MM.1S (cell line): ENCODE measurements at regions not wholly inside any gene's neighbourhood (a gene's known extent, or its start where the extent isn't known, plus 50 kb on each side); places are given as distances from the start of the nearest gene placed in this dataset.
"Not testable (repeated sequence)": the region's sequence is repeated elsewhere in the genome, so short reads cannot be mapped to it uniquely, and the experiment has no call there.

Experiments
- DNase-seq: peaks from one replicate; pipeline ENCODE4 v3.0.0-alpha.2; 2015
- H2AFZ ChIP-seq: fragments of 300-600 bp; sonication (generic); 2 replicates; pipeline ENCODE4 v1.6.0; 2016; ENCODE audit warnings: antibody characterized with exemption, low read length
- H3F3A ChIP-seq: fragments of 300-600 bp; sonication (generic); 2 replicates; pipeline ENCODE4 v1.6.1; 2016; ENCODE audit warnings: mild to moderate bottlenecking, antibody characterized with exemption, low read length, moderate library complexity, mixed read lengths; ENCODE audit not compliant: insufficient read depth
- H3K27ac ChIP-seq: fragments of 300-600 bp; sonication (generic); 2 replicates; pipeline ENCODE4 v1.5.1; 2016; ENCODE audit warnings: mild to moderate bottlenecking, low read length
- H3K27me3 ChIP-seq: fragments of 300-600 bp; sonication (generic); replicated peaks from 2 replicates; pipeline ENCODE4 v1.6.0; 2016; ENCODE audit warnings: low read length; ENCODE audit not compliant: insufficient read depth
- H3K36me3 ChIP-seq: fragments of 300-600 bp; sonication (generic); replicated peaks from 2 replicates; pipeline ENCODE4 v1.6.1; 2016; ENCODE audit warnings: mild to moderate bottlenecking, low read length, mixed read lengths; ENCODE audit not compliant: insufficient read depth
- H3K4me1 ChIP-seq: fragments of 300-600 bp; sonication (generic); 2 replicates; pipeline ENCODE4 v1.6.1; 2016; ENCODE audit warnings: low read length, mixed read lengths
- H3K4me2 ChIP-seq: fragments of 300-600 bp; sonication (generic); 2 replicates; pipeline ENCODE4 v1.6.0; 2016; ENCODE audit warnings: low read depth, low read length
- H3K4me3 ChIP-seq: fragments of 300-600 bp; sonication (generic); 2 replicates; pipeline ENCODE4 v1.5.1; 2016; ENCODE audit warnings: low read length, mixed read lengths
- H3K79me2 ChIP-seq: fragments of 300-600 bp; sonication (generic); 2 replicates; pipeline ENCODE4 v1.6.1; 2016; ENCODE audit warnings: mixed run types, low read length, mixed read lengths
- H3K9ac ChIP-seq: fragments of 300-600 bp; sonication (generic); 2 replicates; pipeline ENCODE4 v1.6.1; 2016; ENCODE audit warnings: low read length, mixed read lengths
- H3K9me2 ChIP-seq: fragments of 300-600 bp; sonication (generic); replicated peaks from 2 replicates; pipeline ENCODE4 v1.6.1; 2016; ENCODE audit warnings: mild to moderate bottlenecking, low read length, mixed read lengths; ENCODE audit not compliant: insufficient read depth
- H3K9me3 ChIP-seq: fragments of 300-600 bp; sonication (generic); replicated peaks from 2 replicates; pipeline ENCODE4 v1.6.1; 2016; ENCODE audit warnings: mild to moderate bottlenecking, low read length, mixed read lengths; ENCODE audit not compliant: insufficient read depth
- H4K20me1 ChIP-seq: fragments of 300-600 bp; sonication (generic); 2 replicates; pipeline ENCODE4 v1.6.1; 2016; ENCODE audit warnings: mild to moderate bottlenecking, low read length, moderate library complexity, mixed read lengths; ENCODE audit not compliant: insufficient read depth
- EZH2 ChIP-seq: fragments of 300-600 bp; sonication (generic); optimal IDR thresholded peaks from 2 replicates; pipeline ENCODE3; 2017; ENCODE audit warnings: low read depth, mild to moderate bottlenecking, antibody characterized with exemption, low read length, mixed read lengths
- EZH2phosphoT487 ChIP-seq: fragments of 300-600 bp; sonication (generic); IDR thresholded peaks from 2 replicates; pipeline ENCODE4 v1.6.1; 2018; ENCODE audit warnings: antibody characterized with exemption, low read length
- TF ChIP-seq, protein P1 (sequence below): fragments of 300-600 bp; sonication (generic); IDR thresholded peaks from 2 replicates; pipeline ENCODE4 v1.5.1; 2016; ENCODE audit warnings: antibody characterized with exemption, low read length, mixed read lengths

DNA sequence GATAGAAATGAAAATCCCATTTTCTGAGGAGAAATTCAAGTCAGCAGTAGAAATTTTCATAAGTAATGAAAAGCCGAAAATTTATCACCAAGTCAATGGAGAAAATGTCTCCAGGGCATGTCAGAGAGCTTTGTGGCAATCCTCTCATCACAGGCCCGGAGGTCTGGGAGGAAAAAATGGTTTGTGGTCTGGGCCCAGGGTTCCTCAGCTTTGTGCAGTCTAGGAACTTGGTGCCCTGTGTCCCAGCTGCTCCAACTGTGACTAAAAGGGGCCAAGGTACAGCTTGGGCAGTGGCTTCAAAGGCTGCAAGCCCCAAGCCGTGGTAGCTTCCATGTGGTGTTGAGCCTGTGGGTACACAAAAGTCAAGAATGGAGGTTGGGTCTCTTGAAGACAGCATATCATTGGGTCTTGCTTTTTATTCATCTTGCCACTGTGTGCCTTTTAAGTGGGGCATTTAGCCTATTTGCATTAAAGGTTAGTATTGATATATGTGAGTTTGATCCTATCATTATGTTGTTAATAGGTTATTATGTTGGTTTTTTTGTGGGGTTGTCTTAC is 608.5 kb downstream of the PDHA2 start:
- Histone ChIP-seq H3K4me3 (no peak overlapping the region), H3K9me3 (no peaks in the 10 kb centered on the region), H3K27ac (no peak overlapping the region), H4K20me1 (no peaks in the 10 kb centered on the region), H3K9me2 (no peaks in the 10 kb centered on the region), H3K27me3 (no peaks in the 10 kb centered on the region), H3F3A (no peaks in the 10 kb centered on the region), H3K79me2 (no peaks in the 10 kb centered on the region), H3K4me1 (no peaks in the 10 kb centered on the region), H3K4me2 (no peak overlapping the region), H3K9ac (no peak overlapping the region), H3K36me3 (no peaks in the 10 kb centered on the region), H2AFZ (no peak overlapping the region)
- DNase-seq = no peak
- TF ChIP-seq EZH2phosphoT487 = no peak
- no peak for TF ChIP-seq EZH2
- TF ChIP-seq, protein P1, sequence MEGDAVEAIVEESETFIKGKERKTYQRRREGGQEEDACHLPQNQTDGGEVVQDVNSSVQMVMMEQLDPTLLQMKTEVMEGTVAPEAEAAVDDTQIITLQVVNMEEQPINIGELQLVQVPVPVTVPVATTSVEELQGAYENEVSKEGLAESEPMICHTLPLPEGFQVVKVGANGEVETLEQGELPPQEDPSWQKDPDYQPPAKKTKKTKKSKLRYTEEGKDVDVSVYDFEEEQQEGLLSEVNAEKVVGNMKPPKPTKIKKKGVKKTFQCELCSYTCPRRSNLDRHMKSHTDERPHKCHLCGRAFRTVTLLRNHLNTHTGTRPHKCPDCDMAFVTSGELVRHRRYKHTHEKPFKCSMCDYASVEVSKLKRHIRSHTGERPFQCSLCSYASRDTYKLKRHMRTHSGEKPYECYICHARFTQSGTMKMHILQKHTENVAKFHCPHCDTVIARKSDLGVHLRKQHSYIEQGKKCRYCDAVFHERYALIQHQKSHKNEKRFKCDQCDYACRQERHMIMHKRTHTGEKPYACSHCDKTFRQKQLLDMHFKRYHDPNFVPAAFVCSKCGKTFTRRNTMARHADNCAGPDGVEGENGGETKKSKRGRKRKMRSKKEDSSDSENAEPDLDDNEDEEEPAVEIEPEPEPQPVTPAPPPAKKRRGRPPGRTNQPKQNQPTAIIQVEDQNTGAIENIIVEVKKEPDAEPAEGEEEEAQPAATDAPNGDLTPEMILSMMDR = no peak

DNA sequence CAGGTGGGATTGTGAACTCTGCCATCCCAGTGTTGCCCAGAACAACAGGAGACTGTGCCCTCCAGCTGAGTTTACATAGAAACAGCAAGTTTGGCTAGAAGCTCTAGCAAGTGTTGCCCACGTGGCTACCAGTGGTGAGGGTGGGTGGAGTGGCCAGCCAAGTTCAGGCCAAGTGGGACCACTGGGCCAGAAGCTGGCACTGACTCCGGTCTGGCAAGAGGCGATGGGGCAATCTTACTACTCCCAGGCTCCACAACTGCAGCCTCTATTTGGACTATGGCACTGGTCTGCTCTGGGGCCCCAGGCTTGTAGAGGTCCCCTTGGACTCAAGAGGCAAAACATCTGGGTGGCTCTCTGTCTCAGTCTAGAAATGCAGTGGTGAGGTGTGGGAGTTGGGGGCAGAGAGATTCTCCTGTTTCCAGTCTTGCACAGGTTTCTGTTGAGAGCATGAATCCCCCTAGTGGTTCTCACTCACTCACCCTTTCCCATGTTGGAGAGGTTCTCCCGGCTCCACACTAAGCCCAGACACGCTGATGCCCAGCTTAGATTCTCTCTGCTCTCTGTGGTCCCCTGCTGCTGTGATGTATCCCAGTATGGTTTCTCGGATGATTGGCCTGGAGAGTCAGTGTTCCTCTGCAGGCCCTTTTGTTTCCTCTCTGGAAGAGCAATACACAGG is 615.3 kb downstream of the PDHA2 start:
- no peaks in the 10 kb centered on the region for H4K20me1 ChIP-seq
- H3K4me3 ChIP-seq = no peak overlapping the region
- H3F3A ChIP-seq = no peaks in the 10 kb centered on the region
- H3K79me2 ChIP-seq = no peaks in the 10 kb centered on the region
- H3K9ac ChIP-seq = no peak overlapping the region
- no peak for DNase-seq
- no peak overlapping the region for H3K27ac ChIP-seq
- H3K36me3 ChIP-seq = no peaks in the 10 kb centered on the region
- H3K27me3 ChIP-seq = no peaks in the 10 kb centered on the region
- no peak overlapping the region for H2AFZ ChIP-seq
- H3K9me2 ChIP-seq = no peaks in the 10 kb centered on the region
- H3K9me3 ChIP-seq = no peaks in the 10 kb centered on the region
- H3K4me2 ChIP-seq = no peak overlapping the region
- no peaks in the 10 kb centered on the region for H3K4me1 ChIP-seq
- TF ChIP-seq, protein P1 = no peak
- TF ChIP-seq EZH2phosphoT487 = no peak
- no peak for TF ChIP-seq EZH2

DNA sequence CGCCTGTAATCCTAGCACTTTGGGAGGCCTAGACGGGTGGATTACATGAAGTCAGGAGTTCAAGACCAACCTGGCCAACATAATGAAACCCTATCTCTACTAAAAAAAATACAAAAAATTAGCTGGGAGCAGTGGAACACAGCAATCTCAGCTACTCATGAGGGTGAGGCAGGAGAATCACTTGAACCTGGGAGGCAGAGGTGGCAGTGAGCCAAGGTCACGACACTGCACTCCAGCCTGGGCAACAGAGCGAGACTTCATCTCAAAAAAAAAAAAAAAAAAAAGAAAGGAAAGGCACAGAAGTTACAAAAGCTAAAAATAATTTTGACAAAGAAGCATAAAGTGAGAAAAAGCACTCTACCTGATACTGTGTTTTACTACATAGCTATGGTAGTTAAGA is 618.1 kb downstream of the PDHA2 start:
- H3K4me2 ChIP-seq, H3K36me3 ChIP-seq, H3K9ac ChIP-seq: not testable (repeated sequence)

DNA sequence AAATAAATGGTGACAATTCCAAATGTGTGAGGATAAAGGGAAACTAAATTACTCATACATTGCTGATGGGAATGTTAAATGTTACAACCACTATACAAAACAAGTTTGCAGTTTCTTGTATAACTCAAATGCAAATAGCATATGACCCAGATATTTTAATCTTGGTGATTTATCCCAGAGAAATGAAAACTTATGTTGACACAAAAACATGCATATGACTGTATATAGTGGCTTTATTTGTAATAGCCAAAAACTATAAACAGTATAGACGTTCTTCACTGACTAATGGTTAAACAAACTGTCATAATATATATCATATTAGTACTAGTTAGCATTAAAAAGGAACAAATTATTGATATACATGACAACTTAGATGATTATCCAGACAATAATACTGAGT is 619.2 kb downstream of the PDHA2 start:
- H4K20me1 ChIP-seq = no peaks in the 10 kb centered on the region
- H3K36me3 ChIP-seq = no peaks in the 10 kb centered on the region
- no peaks in the 10 kb centered on the region for H3K27me3 ChIP-seq
- no peak overlapping the region for H3K4me2 ChIP-seq
- no peaks in the 10 kb centered on the region for H3K9me3 ChIP-seq
- no peaks in the 10 kb centered on the region for H3F3A ChIP-seq
- no peaks in the 10 kb centered on the region for H3K4me1 ChIP-seq
- H3K9me2 ChIP-seq = no peaks in the 10 kb centered on the region
- DNase-seq = no peak
- H3K79me2 ChIP-seq = no peaks in the 10 kb centered on the region
- H3K4me3 ChIP-seq = no peak overlapping the region
- no peak overlapping the region for H3K27ac ChIP-seq
- TF ChIP-seq EZH2 = no peak
- H2AFZ ChIP-seq = no peak overlapping the region
- H3K9ac ChIP-seq = no peak overlapping the region

More for the DNA sequence above, 618.1 kb downstream of the PDHA2 start:
- not testable (repeated sequence) for H3K9me2 ChIP-seq, H3K4me1 ChIP-seq, H3K9me3 ChIP-seq, DNase-seq, H2AFZ ChIP-seq, H3K27ac ChIP-seq, H3K27me3 ChIP-seq, H3F3A ChIP-seq, H3K4me3 ChIP-seq, H3K79me2 ChIP-seq, H4K20me1 ChIP-seq
